ENCODE measurements at regions not wholly inside any gene's neighbourhood (a gene's known extent, or its start where the extent isn't known, plus 50 kb on each side); places are given as distances from the start of the nearest gene placed in this dataset.

DNA sequence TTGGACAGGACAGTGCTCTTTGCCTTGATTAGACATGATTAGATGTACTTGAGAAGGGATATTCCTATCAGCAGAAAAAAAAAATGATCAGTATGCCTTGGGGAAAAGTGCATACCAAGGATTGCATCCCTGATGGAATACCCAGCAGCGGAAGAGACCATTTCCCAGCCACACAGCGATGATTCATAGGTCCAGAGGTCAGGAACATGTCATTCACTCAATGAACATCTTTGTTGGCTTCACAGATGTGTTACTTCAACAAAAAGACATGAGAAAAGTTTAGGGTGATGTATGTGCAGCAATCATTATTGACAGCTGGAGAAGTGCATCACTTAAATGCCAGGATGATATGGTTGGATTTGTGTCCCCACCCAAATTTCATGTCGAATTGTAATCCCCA is 293.5 kb downstream of the ZNF674 start:
- Histone ChIP-seq H3K4me3 (ENCODE audit: severe bottlenecking) (no peak overlapping the region), H3K27ac (ENCODE audit: poor library complexity, severe bottlenecking) (peak overlapping the region; percentile 61), H3K9me3 (ENCODE audit: severe bottlenecking) (no peaks in the 10 kb centered on the region), H3K27me3 (ENCODE audit: insufficient read depth, poor library complexity, severe bottlenecking) (no peaks in the 10 kb centered on the region), H3K4me1 (ENCODE audit: insufficient read depth, poor library complexity, severe bottlenecking) (no peaks in the 10 kb centered on the region), H3K36me3 (ENCODE audit: low read depth) (no peaks in the 10 kb centered on the region)
- DNase-seq (ENCODE audit: low spot score) = no peak
- ATAC-seq (ENCODE audit: low read depth) = peak; percentile 61
- TF ChIP-seq, protein P1, sequence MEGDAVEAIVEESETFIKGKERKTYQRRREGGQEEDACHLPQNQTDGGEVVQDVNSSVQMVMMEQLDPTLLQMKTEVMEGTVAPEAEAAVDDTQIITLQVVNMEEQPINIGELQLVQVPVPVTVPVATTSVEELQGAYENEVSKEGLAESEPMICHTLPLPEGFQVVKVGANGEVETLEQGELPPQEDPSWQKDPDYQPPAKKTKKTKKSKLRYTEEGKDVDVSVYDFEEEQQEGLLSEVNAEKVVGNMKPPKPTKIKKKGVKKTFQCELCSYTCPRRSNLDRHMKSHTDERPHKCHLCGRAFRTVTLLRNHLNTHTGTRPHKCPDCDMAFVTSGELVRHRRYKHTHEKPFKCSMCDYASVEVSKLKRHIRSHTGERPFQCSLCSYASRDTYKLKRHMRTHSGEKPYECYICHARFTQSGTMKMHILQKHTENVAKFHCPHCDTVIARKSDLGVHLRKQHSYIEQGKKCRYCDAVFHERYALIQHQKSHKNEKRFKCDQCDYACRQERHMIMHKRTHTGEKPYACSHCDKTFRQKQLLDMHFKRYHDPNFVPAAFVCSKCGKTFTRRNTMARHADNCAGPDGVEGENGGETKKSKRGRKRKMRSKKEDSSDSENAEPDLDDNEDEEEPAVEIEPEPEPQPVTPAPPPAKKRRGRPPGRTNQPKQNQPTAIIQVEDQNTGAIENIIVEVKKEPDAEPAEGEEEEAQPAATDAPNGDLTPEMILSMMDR (IDR thresholded peaks at IDR 0.05; ENCODE audit: poor library complexity, severe bottlenecking) = no peak

DNA sequence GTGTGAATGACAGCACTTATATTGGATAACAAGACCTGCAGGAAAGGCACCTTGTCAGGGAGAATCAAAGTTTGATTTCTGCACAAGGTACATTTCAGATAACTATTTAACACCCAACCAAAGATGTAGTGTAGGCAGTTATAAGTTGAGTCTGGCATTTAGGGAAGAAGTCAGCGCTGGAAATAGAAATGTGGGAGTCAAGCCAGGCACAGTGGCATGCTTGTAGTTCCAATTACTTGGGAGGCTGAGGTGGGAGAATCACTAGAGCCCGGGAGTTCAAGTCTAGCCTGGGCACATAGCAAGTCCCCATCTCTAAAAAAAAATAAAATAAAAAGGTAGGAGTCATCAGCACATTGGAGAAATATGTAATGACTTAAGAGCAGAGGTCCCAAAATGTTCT is 295.1 kb downstream of the ZNF674 start:
- no peak for DNase-seq (ENCODE audit: low spot score)

DNA sequence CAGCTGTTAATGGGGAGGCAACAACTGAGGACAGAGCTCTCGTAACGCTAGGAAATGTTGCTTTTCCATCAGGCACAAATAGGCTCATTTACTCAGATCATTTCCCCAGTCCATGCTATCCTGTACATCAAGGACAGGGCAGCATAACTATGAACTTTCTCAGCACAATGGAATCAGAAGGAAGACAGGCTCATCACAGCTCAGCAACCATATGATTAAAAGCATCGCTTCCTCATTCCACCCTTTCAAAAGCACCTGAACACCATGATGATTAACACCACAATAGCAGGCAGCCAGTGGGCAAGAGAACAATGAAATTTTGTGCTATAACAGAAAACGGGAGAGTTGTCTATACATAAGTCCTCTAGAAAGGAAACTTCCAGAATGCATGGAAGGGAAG is 297.8 kb downstream of the ZNF674 start:
- Histone ChIP-seq H3K27ac (ENCODE audit: poor library complexity, severe bottlenecking) (no peak overlapping the region), H3K9me3 (ENCODE audit: severe bottlenecking) (no peaks in the 10 kb centered on the region), H3K27me3 (ENCODE audit: insufficient read depth, poor library complexity, severe bottlenecking) (no peaks in the 10 kb centered on the region), H3K4me1 (ENCODE audit: insufficient read depth, poor library complexity, severe bottlenecking) (no peaks in the 10 kb centered on the region), H3K4me3 (ENCODE audit: severe bottlenecking) (no peak overlapping the region), H3K36me3 (ENCODE audit: low read depth) (no peaks in the 10 kb centered on the region)
- no peak for ATAC-seq (ENCODE audit: low read depth)
- no peak for DNase-seq (ENCODE audit: low spot score)
- TF ChIP-seq, protein P1 (IDR thresholded peaks at IDR 0.05; ENCODE audit: poor library complexity, severe bottlenecking) = no peak

More for the DNA sequence above, 295.1 kb downstream of the ZNF674 start:
- no peaks in the 10 kb centered on the region for H3K27me3 ChIP-seq (ENCODE audit: insufficient read depth, poor library complexity, severe bottlenecking)
- H3K4me1 ChIP-seq (ENCODE audit: insufficient read depth, poor library complexity, severe bottlenecking) = no peaks in the 10 kb centered on the region
- H3K36me3 ChIP-seq (ENCODE audit: low read depth) = no peaks in the 10 kb centered on the region
- H3K27ac ChIP-seq (ENCODE audit: poor library complexity, severe bottlenecking) = no peak overlapping the region
- ATAC-seq (ENCODE audit: low read depth) = no peak
- TF ChIP-seq, protein P1 (IDR thresholded peaks at IDR 0.05; ENCODE audit: poor library complexity, severe bottlenecking) = no peak
- H3K9me3 ChIP-seq (ENCODE audit: severe bottlenecking) = no peaks in the 10 kb centered on the region
- H3K4me3 ChIP-seq (ENCODE audit: severe bottlenecking) = no peak overlapping the region

DNA sequence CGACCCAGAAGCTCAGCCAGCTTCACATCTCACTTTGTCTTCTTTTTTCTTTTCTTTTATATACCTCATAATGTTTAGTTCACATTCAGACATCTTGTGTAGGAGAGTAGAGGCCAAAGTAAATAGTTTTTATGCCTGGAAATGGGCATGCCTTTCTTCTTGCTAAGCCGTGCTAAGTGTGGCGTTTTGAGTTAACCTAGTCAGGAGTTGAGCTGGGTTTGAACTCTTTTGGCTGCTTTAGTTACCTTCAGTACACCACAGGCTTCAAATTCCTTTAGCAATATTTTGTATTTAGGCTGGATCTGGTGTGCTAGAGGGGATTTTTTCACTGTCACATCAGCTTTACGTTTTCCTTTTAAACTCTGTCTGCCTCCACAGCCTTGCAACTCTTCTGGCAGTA is 300.8 kb downstream of the ZNF674 start:
- Histone ChIP-seq H3K4me3 (ENCODE audit: severe bottlenecking) (no peak overlapping the region), H3K4me1 (ENCODE audit: insufficient read depth, poor library complexity, severe bottlenecking) (no peaks in the 10 kb centered on the region), H3K27ac (ENCODE audit: poor library complexity, severe bottlenecking) (no peak overlapping the region), H3K27me3 (ENCODE audit: insufficient read depth, poor library complexity, severe bottlenecking) (no peaks in the 10 kb centered on the region), H3K36me3 (ENCODE audit: low read depth) (no peaks in the 10 kb centered on the region), H3K9me3 (ENCODE audit: severe bottlenecking) (no peaks in the 10 kb centered on the region)
- TF ChIP-seq, protein P1 (IDR thresholded peaks at IDR 0.05; ENCODE audit: poor library complexity, severe bottlenecking) = no peak
- DNase-seq (ENCODE audit: low spot score) (no peak), ATAC-seq (ENCODE audit: low read depth) (no peak)

DNA sequence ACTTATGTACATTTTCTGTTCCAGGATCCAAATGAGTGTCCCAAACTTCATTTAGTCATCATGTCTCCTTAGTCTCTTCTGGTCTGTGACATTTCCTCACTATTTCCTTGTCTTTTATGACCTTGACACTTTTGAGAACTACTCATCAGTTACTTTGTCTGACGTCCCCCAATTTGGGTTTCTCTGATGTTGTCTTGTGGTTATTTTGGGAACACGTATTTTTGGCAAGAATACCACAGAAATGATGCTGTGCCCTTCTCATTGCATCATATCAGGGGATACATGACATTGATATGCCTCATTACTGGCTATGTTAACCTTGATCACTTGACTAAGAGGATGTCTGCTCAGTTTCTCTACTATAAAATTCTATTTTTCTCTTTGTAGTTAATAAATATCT is 308.8 kb downstream of the ZNF674 start:
- Histone ChIP-seq H3K27me3 (ENCODE audit: insufficient read depth, poor library complexity, severe bottlenecking) (no peaks in the 10 kb centered on the region), H3K9me3 (ENCODE audit: severe bottlenecking) (no peaks in the 10 kb centered on the region), H3K27ac (ENCODE audit: poor library complexity, severe bottlenecking) (no peak overlapping the region), H3K4me3 (ENCODE audit: severe bottlenecking) (no peak overlapping the region), H3K36me3 (ENCODE audit: low read depth) (no peaks in the 10 kb centered on the region), H3K4me1 (ENCODE audit: insufficient read depth, poor library complexity, severe bottlenecking) (no peaks in the 10 kb centered on the region)
- ATAC-seq (ENCODE audit: low read depth) = no peak
- no peak for DNase-seq (ENCODE audit: low spot score)
- TF ChIP-seq, protein P1 (IDR thresholded peaks at IDR 0.05; ENCODE audit: poor library complexity, severe bottlenecking) = no peak

Data from RWPE2 (cell line).